IMR-90 (cell line): ENCODE measurements at regions not wholly inside any gene's neighbourhood (a gene's known extent, or its start where the extent isn't known, plus 50 kb on each side); places are given as distances from the start of the nearest gene placed in this dataset.
A peak's percentile ranks its signal among the peaks of the same experiment; 100 is the strongest.

Experiments
- ATAC-seq: fragments of 200-7000 bp; cut with Tn5 transposase; 2 replicates; pipeline ENCODE4 v1.9.1; 2020; ENCODE audit warnings: low read depth, mild to moderate bottlenecking, moderate library complexity
- BruUV-seq: library from RNA; stranded (reverse); fragments of 400-500 nt; replicated peaks from 2 replicates; lab custom pipeline; 2021; lab: Mats Ljungman, UMichigan
- CTCF ChIA-PET: fragments of 300-600 bp; formaldehyde crosslinking; extraction: SDS; loops from one replicate; lab custom pipeline; 2021; ENCODE audit warnings: antibody characterized with exemption; lab: Yijun Ruan, JAX
- POLR2A ChIA-PET: fragments of 300-600 bp; sonication (Branson Sonifier 250); formaldehyde crosslinking; loops from one replicate; lab custom pipeline; 2022; ENCODE audit warnings: antibody characterized with exemption; ENCODE audit not compliant: unreplicated experiment; lab: Charles Lee
- DNase-seq: peaks from one replicate; pipeline ENCODE4 v3.0.0; 2013
- H2AFZ ChIP-seq: replicated peaks from 2 replicates; pipeline ENCODE3; 2013; ENCODE audit warnings: low read length, mild to moderate bottlenecking; ENCODE audit not compliant: poor library complexity
- H2AK5ac ChIP-seq: 2 replicates; pipeline ENCODE4 v1.6.1; 2013; ENCODE audit warnings: low read depth, low read length, inconsistent platforms
- H2AK9ac ChIP-seq: replicated peaks from 2 replicates; pipeline ENCODE3; 2013; ENCODE audit warnings: mild to moderate bottlenecking, low read depth, low read length, moderate library complexity; ENCODE audit not compliant: poor library complexity
- H2BK120ac ChIP-seq: 2 replicates; pipeline ENCODE4 v1.6.1; 2013; ENCODE audit warnings: low read depth, low read length, inconsistent platforms
- H2BK15ac ChIP-seq: 3 replicates; pipeline ENCODE4 v1.6.1; 2013; ENCODE audit warnings: low read depth, low read length, inconsistent platforms
- H2BK20ac ChIP-seq: 2 replicates; pipeline ENCODE4 v1.6.1; 2013; ENCODE audit warnings: low read depth, mild to moderate bottlenecking, inconsistent platforms, low read length, moderate library complexity
- H2BK5ac ChIP-seq: 2 replicates; pipeline ENCODE4 v1.6.1; 2013; ENCODE audit warnings: mild to moderate bottlenecking, low read depth, low read length, inconsistent platforms; ENCODE audit not compliant: poor library complexity, severe bottlenecking
- H3K14ac ChIP-seq: replicated peaks from 2 replicates; pipeline ENCODE4 v1.6.1; 2013; ENCODE audit warnings: low read depth, low read length, inconsistent platforms
- H3K18ac ChIP-seq: 2 replicates; pipeline ENCODE4 v1.6.1; 2013; ENCODE audit warnings: low read depth, low read length, control low read depth
- H3K23ac ChIP-seq: 2 replicates; pipeline ENCODE4 v1.6.1; 2013; ENCODE audit warnings: low read depth, low read length, inconsistent platforms
- H3K27ac ChIP-seq: 2 replicates; pipeline ENCODE4 v1.5.1; 2013; ENCODE audit warnings: mild to moderate bottlenecking, control low read depth, low read length; ENCODE audit not compliant: insufficient read depth
- H3K27me3 ChIP-seq: 2 replicates; pipeline ENCODE4 v1.6.1; 2013; ENCODE audit warnings: low read length; ENCODE audit not compliant: control insufficient read depth, insufficient read depth
- H3K36me3 ChIP-seq: 2 replicates; pipeline ENCODE4 v1.6.1; 2013; ENCODE audit warnings: low read length, mixed read lengths; ENCODE audit not compliant: control insufficient read depth, insufficient read depth
- H3K4ac ChIP-seq: 2 replicates; pipeline ENCODE4 v1.6.1; 2013; ENCODE audit warnings: low read depth, low read length, inconsistent platforms
- H3K4me1 ChIP-seq: 2 replicates; pipeline ENCODE4 v1.6.1; 2013; ENCODE audit warnings: low read length, mixed read lengths; ENCODE audit not compliant: control insufficient read depth, insufficient read depth
- H3K4me2 ChIP-seq: 2 replicates; pipeline ENCODE4 v1.6.1; 2013; ENCODE audit warnings: low read depth, mild to moderate bottlenecking, control low read depth, low read length, moderate library complexity
- H3K4me3 ChIP-seq: 2 replicates; pipeline ENCODE4 v1.5.1; 2013; ENCODE audit warnings: low read depth, mild to moderate bottlenecking, control low read depth, low read length, moderate library complexity; ENCODE audit not compliant: insufficient read depth
- H3K56ac ChIP-seq: 2 replicates; pipeline ENCODE4 v1.6.1; 2013; ENCODE audit warnings: low read length, inconsistent platforms; ENCODE audit not compliant: insufficient read depth; ENCODE audit errors: extremely low read depth
- H3K79me1 ChIP-seq, 2 experiments: 2 replicates each; pipeline ENCODE4 v1.6.1; 2013; ENCODE audit warnings: low read length in 2 of 2, inconsistent platforms in 1 of 2, low read depth in 1 of 2
- H3K9ac ChIP-seq: 2 replicates; pipeline ENCODE4 v1.6.1; 2013; ENCODE audit warnings: low read depth, low read length, control low read depth
- H3K9me1 ChIP-seq: 2 replicates; pipeline ENCODE4 v1.6.1; 2013; ENCODE audit warnings: low read length, inconsistent platforms; ENCODE audit not compliant: insufficient read depth
- H3K9me3 ChIP-seq: 2 replicates; pipeline ENCODE4 v1.6.1; 2013; ENCODE audit warnings: low read length; ENCODE audit not compliant: control insufficient read depth, insufficient read depth
- H4K20me1 ChIP-seq: 2 replicates; pipeline ENCODE4 v1.6.1; 2013; ENCODE audit warnings: low read length, inconsistent platforms; ENCODE audit not compliant: insufficient read depth
- H4K5ac ChIP-seq: 2 replicates; pipeline ENCODE4 v1.6.1; 2013; ENCODE audit warnings: mild to moderate bottlenecking, low read depth, low read length, control low read depth
- H4K8ac ChIP-seq, 2 experiments: 2 replicates each; pipeline ENCODE4 v1.6.1; 2013; ENCODE audit warnings: low read depth in 2 of 2, low read length in 2 of 2, control low read depth in 1 of 2, inconsistent platforms in 1 of 2
- H4K91ac ChIP-seq: 2 replicates; pipeline ENCODE4 v1.6.1; 2013; ENCODE audit warnings: low read depth, low read length, inconsistent platforms; ENCODE audit not compliant: insufficient read depth
- MAFK ChIP-seq: IDR thresholded peaks from 2 replicates; pipeline ENCODE4 v1.6.1; 2012; ENCODE audit warnings: low read depth, low read length, improper control_type of control experiment
- NFE2L2 ChIP-seq: fragments of 150-350 bp; IDR thresholded peaks from 2 replicates; pipeline ENCODE4 v1.6.1; 2016; ENCODE audit warnings: low read depth, mild to moderate bottlenecking, low read length
- POLR2A ChIP-seq: IDR thresholded peaks from 2 replicates; pipeline ENCODE4 v1.6.1; 2012; ENCODE audit warnings: mild to moderate bottlenecking, low read depth, low read length
- WGBS, 2 experiments: methylation state at CpG; one replicate each; pipeline versions ENCODE4 v1.1.5 to v1.1.7; 2013; ENCODE audit warnings: missing lambda C conversion rate in 2 of 2; ENCODE audit not compliant: insufficient read length in 1 of 2; ENCODE audit errors: extremely low coverage in 2 of 2; 5-methylcytosine and 5-hydroxymethylcytosine counted together
- dilution Hi-C: fragments of 300-500 bp; cut with HindIII; formaldehyde crosslinking; loops from one replicate; pipeline ENCODE4 v1.14.3; 2018; ENCODE audit warnings: low sequenced_read_pairs; ENCODE audit not compliant: unreplicated experiment
- in situ Hi-C: fragments of 300-500 bp; cut with MboI; formaldehyde crosslinking; loops from 3 replicates; pipeline ENCODE4 v1.14.3; 2019; ENCODE audit warnings: low sequenced_read_pairs, inconsistent platforms, mixed read lengths
- intact Hi-C: fragments of 100-400 bp; cut with micrococcal nuclease; formaldehyde crosslinking; loops from 2 replicates; pipeline ENCODE4 v1.10.0; 2022
- TF ChIP-seq, protein P1 (sequence below): conservative IDR thresholded peaks from 2 replicates; pipeline ENCODE4 v1.5.1; 2012; ENCODE audit warnings: mild to moderate bottlenecking, low read depth, low read length, improper control_type of control experiment
- TF ChIP-seq, protein P2 (sequence below): fragments of 150-350 bp; IDR thresholded peaks from 2 replicates; pipeline ENCODE4 v1.6.1; 2017; ENCODE audit warnings: mild to moderate bottlenecking, antibody characterized with exemption, low read length, low read depth

DNA sequence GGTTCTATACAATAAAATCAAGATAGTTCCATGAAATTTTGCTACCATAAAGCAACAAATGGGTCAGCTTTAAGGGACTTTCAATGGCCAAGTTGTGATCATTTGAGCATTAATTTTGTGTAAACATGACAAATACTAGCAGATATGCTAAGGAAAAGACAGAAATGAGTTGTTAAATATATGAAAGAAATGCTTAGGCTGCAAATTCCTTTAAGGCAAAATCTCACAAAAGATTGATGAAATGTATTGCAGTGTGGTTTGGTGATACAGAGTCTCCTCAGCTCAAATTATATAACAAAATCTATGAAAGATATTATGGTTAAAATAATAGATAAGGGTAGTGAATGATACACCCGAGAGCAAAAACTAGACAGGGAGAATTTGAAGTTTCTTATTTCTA is 377.2 kb downstream of the RAP2B start:
- no peak overlapping the region for H2AK5ac ChIP-seq
- H4K8ac ChIP-seq = no peak overlapping the region
- no peak overlapping the region for H2BK5ac ChIP-seq
- no peak overlapping the region for H2AK9ac ChIP-seq
- no peaks in the 10 kb centered on the region for H3K9me1 ChIP-seq
- no peak overlapping the region for H3K23ac ChIP-seq
- ATAC-seq (no peak), DNase-seq (no peak)
- in situ Hi-C loops = no loop called here
- no peak overlapping the region for H2AFZ ChIP-seq
- H3K36me3 ChIP-seq = no peaks in the 10 kb centered on the region
- dilution Hi-C loops = no loop called here
- H4K91ac ChIP-seq = no peak overlapping the region
- H4K20me1 ChIP-seq = no peaks in the 10 kb centered on the region
- no peak overlapping the region for H3K4ac ChIP-seq
- WGBS, 2 experiments = no CpG with 5 or more reads among the region's 1 CpG
- no peak overlapping the region for H3K56ac ChIP-seq
- BruUV-seq = no TSS peak
- H4K5ac ChIP-seq = no peak overlapping the region
- TF ChIP-seq MAFK (peak; percentile 39; the same call in 1 of the 2 replicates), POLR2A (no peak), NFE2L2 (no peak)
- TF ChIP-seq, protein P1, sequence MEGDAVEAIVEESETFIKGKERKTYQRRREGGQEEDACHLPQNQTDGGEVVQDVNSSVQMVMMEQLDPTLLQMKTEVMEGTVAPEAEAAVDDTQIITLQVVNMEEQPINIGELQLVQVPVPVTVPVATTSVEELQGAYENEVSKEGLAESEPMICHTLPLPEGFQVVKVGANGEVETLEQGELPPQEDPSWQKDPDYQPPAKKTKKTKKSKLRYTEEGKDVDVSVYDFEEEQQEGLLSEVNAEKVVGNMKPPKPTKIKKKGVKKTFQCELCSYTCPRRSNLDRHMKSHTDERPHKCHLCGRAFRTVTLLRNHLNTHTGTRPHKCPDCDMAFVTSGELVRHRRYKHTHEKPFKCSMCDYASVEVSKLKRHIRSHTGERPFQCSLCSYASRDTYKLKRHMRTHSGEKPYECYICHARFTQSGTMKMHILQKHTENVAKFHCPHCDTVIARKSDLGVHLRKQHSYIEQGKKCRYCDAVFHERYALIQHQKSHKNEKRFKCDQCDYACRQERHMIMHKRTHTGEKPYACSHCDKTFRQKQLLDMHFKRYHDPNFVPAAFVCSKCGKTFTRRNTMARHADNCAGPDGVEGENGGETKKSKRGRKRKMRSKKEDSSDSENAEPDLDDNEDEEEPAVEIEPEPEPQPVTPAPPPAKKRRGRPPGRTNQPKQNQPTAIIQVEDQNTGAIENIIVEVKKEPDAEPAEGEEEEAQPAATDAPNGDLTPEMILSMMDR = no peak
- TF ChIP-seq, protein P2, sequence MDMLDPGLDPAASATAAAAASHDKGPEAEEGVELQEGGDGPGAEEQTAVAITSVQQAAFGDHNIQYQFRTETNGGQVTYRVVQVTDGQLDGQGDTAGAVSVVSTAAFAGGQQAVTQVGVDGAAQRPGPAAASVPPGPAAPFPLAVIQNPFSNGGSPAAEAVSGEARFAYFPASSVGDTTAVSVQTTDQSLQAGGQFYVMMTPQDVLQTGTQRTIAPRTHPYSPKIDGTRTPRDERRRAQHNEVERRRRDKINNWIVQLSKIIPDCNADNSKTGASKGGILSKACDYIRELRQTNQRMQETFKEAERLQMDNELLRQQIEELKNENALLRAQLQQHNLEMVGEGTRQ = no peak
- no peak overlapping the region for H2BK15ac ChIP-seq
- no peaks in the 10 kb centered on the region for H3K79me1 ChIP-seq
- no peak overlapping the region for H3K27ac ChIP-seq
- no peak overlapping the region for H3K4me2 ChIP-seq
- no peak overlapping the region for H3K14ac ChIP-seq
- no peaks in the 10 kb centered on the region for H3K27me3 ChIP-seq
- H3K4me3 ChIP-seq = no peak overlapping the region
- no peak overlapping the region for H2BK20ac ChIP-seq
- intact Hi-C loops = no loop called here
- H2BK120ac ChIP-seq = no peak overlapping the region
- no peak overlapping the region for H3K18ac ChIP-seq
- no peaks in the 10 kb centered on the region for H3K9me3 ChIP-seq
- H3K9ac ChIP-seq = no peak overlapping the region
- ChIA-PET CTCF (interaction anchor here (0.7 to 0.8 kb wide), 2 partner anchors 420 to 542 kb away, joined by 4 to 6 read pairs; no protein-coding TSS in a partner anchor), POLR2A (no interaction called here)
- H3K4me1 ChIP-seq = no peaks in the 10 kb centered on the region
